ENCODE measurements at regions not wholly inside any gene's neighbourhood (a gene's known extent, or its start where the extent isn't known, plus 50 kb on each side); places are given as distances from the start of the nearest gene placed in this dataset.
"Not testable (repeated sequence)": the region's sequence is repeated elsewhere in the genome, so short reads cannot be mapped to it uniquely, and the experiment has no call there.

GRCh38 chr17:77331301-77331864 is 190.6 kb downstream of the SEC14L1 start:
- FAIRE-seq = peak; percentile 97
- DNase-seq (ENCODE audit: extremely low spot score, insufficient read length, low read depth) = peak; percentile 74

GRCh38 chr17:77332034-77332971 is 191.5 kb downstream of the SEC14L1 start:
- FAIRE-seq = peak; percentile 78
- no peak for DNase-seq (ENCODE audit: extremely low spot score, insufficient read length, low read depth)

- FAIRE-seq (peak; percentile 39), DNase-seq (ENCODE audit: extremely low spot score, insufficient read length, low read depth) (no peak)
Measured at GRCh38 chr17:77332981-77333685, 192.4 kb downstream of the SEC14L1 start.

GRCh38 chr17:77337150-77337549 is 196.4 kb downstream of the SEC14L1 start:
- no peak for DNase-seq (ENCODE audit: extremely low spot score, insufficient read length, low read depth)

GRCh38 chr17:77341069-77341541 is 200.3 kb downstream of the SEC14L1 start:
- DNase-seq (ENCODE audit: extremely low spot score, insufficient read length, low read depth) (no peak), FAIRE-seq (peak; percentile 68)

More at GRCh38 chr17:77337150-77337549, 196.4 kb downstream of the SEC14L1 start:
- FAIRE-seq = no peak

GRCh38 chr17:77342656-77342990 is 201.9 kb downstream of the SEC14L1 start:
- not testable (repeated sequence) for FAIRE-seq; DNase-seq (ENCODE audit: extremely low spot score, insufficient read length, low read depth)

- DNase-seq (ENCODE audit: extremely low spot score, insufficient read length, low read depth) (no peak), FAIRE-seq (no peak)
Measured at GRCh38 chr17:77343031-77343800, 202.4 kb downstream of the SEC14L1 start.

- DNase-seq (ENCODE audit: extremely low spot score, insufficient read length, low read depth) = no peak
- FAIRE-seq = no peak
Measured at GRCh38 chr17:77344038-77344437, 203.3 kb downstream of the SEC14L1 start.

- FAIRE-seq = no peak
- no peak for DNase-seq (ENCODE audit: extremely low spot score, insufficient read length, low read depth)
Measured at GRCh38 chr17:77345260-77345910, 204.6 kb downstream of the SEC14L1 start.

GRCh38 chr17:77346765-77347164 is 206.0 kb downstream of the SEC14L1 start:
- FAIRE-seq (no peak), DNase-seq (ENCODE audit: extremely low spot score, insufficient read length, low read depth) (no peak)

- DNase-seq (ENCODE audit: extremely low spot score, insufficient read length, low read depth) (no peak), FAIRE-seq (no peak)
Measured at GRCh38 chr17:77347544-77347943, 206.8 kb downstream of the SEC14L1 start.

- FAIRE-seq = no peak
- no peak for DNase-seq (ENCODE audit: extremely low spot score, insufficient read length, low read depth)
Measured at GRCh38 chr17:77349976-77350830, 209.4 kb downstream of the SEC14L1 start.

GRCh38 chr17:77352441-77352840 is 211.7 kb downstream of the SEC14L1 start:
- DNase-seq (ENCODE audit: extremely low spot score, insufficient read length, low read depth) = no peak

GRCh38 chr17:77352996-77353395 is 212.2 kb downstream of the SEC14L1 start:
- DNase-seq (ENCODE audit: extremely low spot score, insufficient read length, low read depth) (no peak), FAIRE-seq (no peak)

More at GRCh38 chr17:77352441-77352840, 211.7 kb downstream of the SEC14L1 start:
- FAIRE-seq = no peak

GRCh38 chr17:77353684-77354419 is 213.1 kb downstream of the SEC14L1 start:
- DNase-seq (ENCODE audit: extremely low spot score, insufficient read length, low read depth) (no peak), FAIRE-seq (no peak)

GRCh38 chr17:77354420-77354669 is 213.6 kb downstream of the SEC14L1 start:
- FAIRE-seq = no peak

GRCh38 chr17:77354670-77355455 is 214.1 kb downstream of the SEC14L1 start:
- DNase-seq (ENCODE audit: extremely low spot score, insufficient read length, low read depth) = no peak
- no peak for FAIRE-seq

More at GRCh38 chr17:77354420-77354669, 213.6 kb downstream of the SEC14L1 start:
- no peak for DNase-seq (ENCODE audit: extremely low spot score, insufficient read length, low read depth)
